C1 segment of cervical spinal cord (tissue), 14 donors: ENCODE measurements at regions not wholly inside any gene's neighbourhood (a gene's known extent, or its start where the extent isn't known, plus 50 kb on each side); places are given as distances from the start of the nearest gene placed in this dataset.
A peak's percentile ranks its signal among the peaks of the same experiment; 100 is the strongest.
"Not testable (repeated sequence)": the region's sequence is repeated elsewhere in the genome, so short reads cannot be mapped to it uniquely, and the experiment has no call there.

Experiments
- DNase-seq, 14 donors: peaks; one replicate each; lab custom pipeline; 2025; lab: John Stamatoyannopoulos, UW

DNA sequence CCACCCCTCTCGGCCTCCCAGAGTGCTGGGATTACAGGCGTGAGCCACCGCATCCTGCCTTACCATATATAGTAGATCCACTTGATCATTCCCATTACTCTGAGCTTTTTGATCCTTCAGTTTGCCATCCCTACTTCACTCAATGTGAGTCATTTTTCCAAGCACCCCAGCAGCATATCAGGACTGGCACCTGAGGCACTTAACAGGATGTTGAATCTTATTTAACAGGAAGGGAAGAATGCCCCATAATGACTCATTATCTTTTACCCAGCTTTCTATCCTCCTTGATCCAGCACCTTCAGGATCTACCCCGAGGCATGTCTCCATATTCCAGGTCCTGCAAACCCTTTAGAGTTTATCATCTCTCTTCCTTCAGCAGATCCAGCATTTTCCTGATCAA, 84.9 kb upstream of the CMKLR1 start:
- DNase-seq = no peak

- no peak for DNase-seq
Observed at GRCh38 chr12:108423486-108423885, 84.4 kb upstream of the CMKLR1 start.

- not testable (repeated sequence) for DNase-seq
Observed at GRCh38 chr12:108421082-108421481, 82.0 kb upstream of the CMKLR1 start.

GRCh38 chr12:108420421-108420820, 81.3 kb upstream of the CMKLR1 start:
- DNase-seq = not testable (repeated sequence)

DNA sequence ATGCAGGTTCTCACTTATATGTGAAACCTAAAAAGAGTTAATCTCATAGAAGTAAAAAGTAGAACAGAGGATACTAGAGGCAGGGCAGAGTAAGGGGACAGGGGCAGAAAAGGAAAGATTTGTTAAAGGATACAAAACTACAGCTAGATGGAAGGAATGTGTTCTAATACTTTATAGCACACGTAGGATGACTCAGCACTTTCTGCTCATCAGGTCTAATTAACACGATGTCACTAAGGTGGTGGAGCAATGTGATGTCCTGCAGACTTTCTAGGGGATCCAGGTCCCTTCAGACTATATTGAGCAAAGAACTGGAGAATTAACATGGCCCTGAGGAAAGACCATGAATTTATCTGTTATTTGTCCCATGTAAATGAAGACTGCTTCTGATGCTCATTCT, 80.8 kb upstream of the CMKLR1 start:
- no peak for DNase-seq

DNA sequence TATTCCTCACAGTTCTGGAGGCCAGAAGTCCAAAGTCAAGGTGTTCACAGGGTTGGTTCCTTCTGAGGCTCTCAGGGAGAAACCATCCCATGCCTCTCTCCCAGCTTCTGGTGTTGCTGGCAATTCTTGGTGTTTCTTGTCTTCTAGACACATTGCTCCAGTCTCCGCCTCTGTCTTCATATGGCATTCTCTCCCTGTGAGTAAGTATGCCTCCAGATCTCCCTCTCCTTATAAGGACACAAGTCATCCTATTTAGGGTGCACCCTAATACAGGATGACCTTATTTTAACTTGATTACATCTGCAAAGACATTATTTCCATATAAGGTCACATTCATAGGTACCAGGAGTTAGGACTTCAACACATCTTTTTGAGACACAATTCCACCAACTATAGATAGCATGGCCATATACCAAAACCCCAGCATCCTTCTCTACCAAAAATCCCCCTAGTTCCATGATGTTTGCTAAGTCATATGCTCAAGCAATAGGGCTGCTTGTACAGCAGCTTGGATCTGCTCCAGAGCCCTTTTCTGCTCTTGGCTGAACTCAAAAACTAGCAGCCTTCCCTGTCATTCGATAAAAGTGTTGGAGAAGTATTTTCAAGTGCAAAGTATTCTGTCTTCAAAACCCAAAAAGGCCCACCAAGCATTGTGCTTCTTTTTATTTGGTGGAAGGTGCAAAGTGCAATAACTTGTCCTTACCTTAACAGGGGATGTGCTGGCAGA, 79.2 kb upstream of the CMKLR1 start:
- no peak for DNase-seq

GRCh38 chr12:108414021-108414420, 74.9 kb upstream of the CMKLR1 start:
- no peak for DNase-seq

DNA sequence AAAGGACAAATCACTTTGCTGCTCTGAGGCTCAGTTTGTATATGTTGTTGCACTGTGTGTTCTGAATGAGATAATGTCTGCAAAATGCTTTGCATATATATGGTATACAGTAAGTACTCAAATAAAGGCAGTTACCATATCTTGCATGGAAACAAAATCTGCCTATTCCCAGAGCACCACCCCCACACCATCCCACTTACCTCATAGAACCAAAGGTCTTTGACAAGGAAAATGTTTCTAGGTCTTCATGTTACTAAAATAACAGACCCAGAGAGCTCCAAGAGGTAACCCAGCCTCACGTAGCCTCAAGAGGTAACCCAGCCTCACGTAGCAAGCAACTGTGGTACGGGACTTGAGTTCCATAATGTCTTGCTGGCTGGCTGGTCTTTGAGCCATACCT, 71.6 kb upstream of the CMKLR1 start:
- no peak for DNase-seq

DNA sequence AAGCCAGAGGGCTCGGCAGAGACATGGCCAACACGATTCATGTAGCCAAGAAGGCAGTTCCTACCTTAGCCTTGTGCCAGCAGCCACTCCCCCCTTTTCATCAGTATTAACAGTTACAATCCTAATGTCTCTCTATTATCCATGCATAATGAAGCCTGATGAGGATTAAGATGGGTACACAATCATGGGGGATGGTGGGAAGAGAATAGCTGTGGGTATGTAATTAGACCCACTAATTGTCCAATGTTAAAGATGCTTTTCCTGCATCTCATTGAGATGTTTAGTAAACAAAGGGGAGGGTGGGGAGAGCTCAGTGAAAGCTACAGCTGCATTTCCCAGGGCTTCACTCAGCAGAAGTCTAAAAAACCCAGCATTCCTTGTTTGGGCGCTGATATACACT, 70.4 kb upstream of the CMKLR1 start:
- no peak for DNase-seq

- DNase-seq = no peak
Observed at GRCh38 chr12:108403952-108404351, 64.8 kb upstream of the CMKLR1 start.

- DNase-seq = no peak
Observed at GRCh38 chr12:108401964-108402363, 62.9 kb upstream of the CMKLR1 start.

- DNase-seq = peak in 1 of 14 donors; percentile 58
Observed at GRCh38 chr12:108400900-108401480, 61.9 kb upstream of the CMKLR1 start.

DNA sequence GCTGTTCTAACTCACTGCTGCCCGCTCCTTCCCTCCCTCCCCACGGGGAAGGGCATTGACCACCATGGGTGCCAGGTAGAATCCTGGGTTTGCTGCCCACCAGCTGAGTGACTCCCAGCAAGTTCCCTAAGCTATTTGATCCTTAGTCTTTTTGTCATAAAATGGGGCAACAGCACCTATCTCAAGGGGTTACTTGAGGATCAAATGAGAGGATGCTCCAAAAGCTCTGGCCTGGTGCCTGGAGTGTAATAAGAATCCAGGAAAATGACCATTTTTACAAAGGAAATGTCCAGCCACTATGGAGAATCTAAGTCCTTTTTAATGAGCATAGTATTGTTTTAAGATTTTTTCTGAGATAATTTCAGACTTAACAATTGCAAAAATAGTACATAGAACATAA, 61.4 kb upstream of the CMKLR1 start:
- DNase-seq = peak in 1 of 14 donors; percentile 94

DNA sequence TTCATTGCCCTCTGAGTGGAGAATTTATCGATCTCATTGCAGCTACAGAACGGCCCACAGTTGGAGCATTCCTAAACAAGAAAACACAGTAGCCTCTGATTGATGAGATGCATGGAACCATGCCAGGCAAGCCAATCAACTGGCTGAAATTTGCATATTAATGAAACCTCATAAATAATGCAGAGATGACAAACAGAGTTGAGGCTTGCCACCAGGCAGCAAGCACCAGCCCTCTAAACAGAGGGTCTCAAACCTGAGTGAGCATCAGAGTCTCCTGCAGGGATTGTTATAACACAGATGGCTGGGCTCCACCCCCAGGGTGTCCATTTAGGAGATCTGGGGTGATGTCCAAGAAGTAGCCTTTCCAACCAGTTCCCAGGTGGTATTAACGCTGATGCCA, 60.9 kb upstream of the CMKLR1 start:
- DNase-seq = peak in 3 of 14 donors; percentile 7 to 94 (median 46)

- DNase-seq = peak in 3 of 14 donors; percentile 24 to 96 (median 46)
Observed at GRCh38 chr12:108399514-108399913, 60.4 kb upstream of the CMKLR1 start.

DNA sequence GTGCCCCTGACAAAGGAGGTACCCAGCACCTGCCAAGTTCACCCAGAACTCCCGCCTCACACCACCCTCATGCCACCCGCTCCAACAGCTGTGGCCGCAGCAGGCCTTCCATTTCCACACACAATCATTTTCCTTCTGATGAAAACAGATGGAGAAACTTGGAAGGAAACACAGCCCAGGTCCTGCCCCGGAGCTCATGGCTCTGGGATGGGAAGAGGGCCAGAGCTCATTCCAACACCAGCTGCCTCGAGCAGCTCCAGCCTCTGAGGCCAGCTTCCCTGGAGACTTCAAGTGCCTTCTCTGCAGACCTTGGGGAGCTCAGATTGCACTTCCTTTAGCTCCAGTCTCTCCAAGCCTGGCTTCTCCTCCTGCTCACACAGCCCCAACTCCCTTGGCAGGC, 55.1 kb upstream of the CMKLR1 start:
- DNase-seq = peak in 3 of 14 donors; percentile 23 to 98 (median 46)

- DNase-seq = no peak
Observed at GRCh38 chr12:108392284-108392683, 53.2 kb upstream of the CMKLR1 start.

- peak in 1 of 14 donors; percentile 62 for DNase-seq
Observed at GRCh38 chr12:108390495-108391203, 51.5 kb upstream of the CMKLR1 start.

- DNase-seq = no peak
Observed at GRCh38 chr12:108389544-108389943, 50.4 kb upstream of the CMKLR1 start.
